ENCODE measurements at regions not wholly inside any gene's neighbourhood (a gene's known extent, or its start where the extent isn't known, plus 50 kb on each side); places are given as distances from the start of the nearest gene placed in this dataset.
"Not testable (repeated sequence)": the region's sequence is repeated elsewhere in the genome, so short reads cannot be mapped to it uniquely, and the experiment has no call there.

DNA sequence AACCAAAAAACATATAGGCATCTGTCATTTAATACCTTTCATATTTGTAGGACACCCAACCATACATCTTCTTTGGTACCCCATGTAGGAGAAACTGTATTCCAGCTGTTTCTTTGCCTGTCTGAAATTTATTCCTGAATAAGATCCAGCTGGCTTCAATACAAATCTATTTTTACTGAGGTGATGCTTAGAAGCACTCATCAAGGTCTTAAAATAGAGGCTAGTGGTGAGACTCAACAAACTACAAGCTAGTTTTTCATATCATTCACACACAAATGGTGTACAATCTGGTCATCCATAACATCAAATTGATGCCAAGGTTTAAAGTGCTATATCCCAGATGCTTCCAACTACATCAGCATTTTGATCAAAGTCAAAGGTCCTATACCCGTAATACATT lies 1071.3 kb upstream of the MIR17HG start:
- H3K9me1 ChIP-seq (ENCODE audit: insufficient read depth, low read length), result no peaks in the 10 kb centered on the region
- no peaks in the 10 kb centered on the region for H3K79me1 ChIP-seq (ENCODE audit: low read depth in 1 of 2, low read length in 2 of 2)
- dilution Hi-C loops (cut with HindIII; ENCODE audit: low sequenced_read_pairs, unreplicated experiment), result no loop called here
- H3K9ac ChIP-seq (ENCODE audit: low read depth, low read length), result no peak overlapping the region
- H2AK5ac ChIP-seq (ENCODE audit: low read depth, low read length), result no peak overlapping the region
- no peak overlapping the region for H2BK5ac ChIP-seq (ENCODE audit: low read depth, low read length, poor library complexity, severe bottlenecking)
- no peak overlapping the region for H2BK15ac ChIP-seq (ENCODE audit: low read depth, low read length)
- no peak overlapping the region for H3K56ac ChIP-seq (ENCODE audit: extremely low read depth, insufficient read depth, low read length)
- intact Hi-C loops (cut with micrococcal nuclease), result no loop called here
- no peak overlapping the region for H3K14ac ChIP-seq (replicated peaks; ENCODE audit: low read depth, low read length)
- no peak overlapping the region for H4K91ac ChIP-seq (ENCODE audit: insufficient read depth, low read depth, low read length)
- no peak overlapping the region for H2AK9ac ChIP-seq (replicated peaks; ENCODE audit: low read depth, low read length, poor library complexity)
- H2BK20ac ChIP-seq (ENCODE audit: low read depth, low read length), result no peak overlapping the region
- no peak overlapping the region for H3K23ac ChIP-seq (ENCODE audit: low read depth, low read length)
- H3K27me3 ChIP-seq (ENCODE audit: control insufficient read depth, insufficient read depth, low read length), result no peaks in the 10 kb centered on the region
- DNase-seq (no peak), ATAC-seq (ENCODE audit: low read depth) (no peak)
- H3K9me3 ChIP-seq (ENCODE audit: control insufficient read depth, insufficient read depth, low read length), result no peaks in the 10 kb centered on the region
- no TSS peak for BruUV-seq (replicated peaks)
- no peak overlapping the region for H4K8ac ChIP-seq (ENCODE audit: low read depth in 2 of 2, low read length in 2 of 2)
- H3K18ac ChIP-seq (ENCODE audit: low read depth, low read length), result no peak overlapping the region
- POLR2A ChIA-PET (ENCODE audit: unreplicated experiment), result no interaction called here
- WGBS, 2 experiments (ENCODE audit: extremely low coverage in 2 of 2, insufficient read length in 1 of 2), result no CpG with 5 or more reads among the region's 1 CpG
- no peak overlapping the region for H2BK120ac ChIP-seq (ENCODE audit: low read depth, low read length)
- in situ Hi-C loops (cut with MboI; ENCODE audit: low sequenced_read_pairs), result no loop called here
- TF ChIP-seq RFX5 (IDR thresholded peaks at IDR 0.05; ENCODE audit: low read depth, low read length) (no peak), FOS (IDR thresholded peaks at IDR 0.05; ENCODE audit: low read depth, low read length) (no peak)
- no peak overlapping the region for H3K4me3 ChIP-seq (ENCODE audit: insufficient read depth, low read depth, low read length)
- H3K36me3 ChIP-seq (ENCODE audit: control insufficient read depth, insufficient read depth, low read length), result no peaks in the 10 kb centered on the region
- H4K5ac ChIP-seq (ENCODE audit: low read depth, low read length), result no peak overlapping the region
- no peak overlapping the region for H3K4ac ChIP-seq (ENCODE audit: low read depth, low read length)
- CTCF ChIA-PET, result no interaction called here
- H3K4me1 ChIP-seq (ENCODE audit: control insufficient read depth, insufficient read depth, low read length), result no peaks in the 10 kb centered on the region
- H2AFZ ChIP-seq (replicated peaks; ENCODE audit: low read length, poor library complexity), result no peak overlapping the region
- H3K27ac ChIP-seq (ENCODE audit: insufficient read depth, low read length), result no peak overlapping the region
- H3K4me2 ChIP-seq (ENCODE audit: low read depth, low read length), result no peak overlapping the region
- no peaks in the 10 kb centered on the region for H4K20me1 ChIP-seq (ENCODE audit: insufficient read depth, low read length)

- H3K79me1 ChIP-seq (ENCODE audit: low read depth in 1 of 2, low read length in 2 of 2); H2BK5ac ChIP-seq (ENCODE audit: low read depth, low read length, poor library complexity, severe bottlenecking); H2BK120ac ChIP-seq (ENCODE audit: low read depth, low read length); H3K9ac ChIP-seq (ENCODE audit: low read depth, low read length); H2AK5ac ChIP-seq (ENCODE audit: low read depth, low read length); H3K4me3 ChIP-seq (ENCODE audit: insufficient read depth, low read depth, low read length); H3K9me1 ChIP-seq (ENCODE audit: insufficient read depth, low read length); dilution Hi-C loops (cut with HindIII; ENCODE audit: low sequenced_read_pairs, unreplicated experiment); H4K5ac ChIP-seq (ENCODE audit: low read depth, low read length); ATAC-seq (ENCODE audit: low read depth); H3K36me3 ChIP-seq (ENCODE audit: control insufficient read depth, insufficient read depth, low read length); H3K56ac ChIP-seq (ENCODE audit: extremely low read depth, insufficient read depth, low read length); DNase-seq; BruUV-seq (replicated peaks); H2AFZ ChIP-seq (replicated peaks; ENCODE audit: low read length, poor library complexity); H3K4ac ChIP-seq (ENCODE audit: low read depth, low read length); H2BK20ac ChIP-seq (ENCODE audit: low read depth, low read length); CTCF ChIA-PET; H2AK9ac ChIP-seq (replicated peaks; ENCODE audit: low read depth, low read length, poor library complexity); intact Hi-C loops (cut with micrococcal nuclease); H2BK15ac ChIP-seq (ENCODE audit: low read depth, low read length); H3K4me2 ChIP-seq (ENCODE audit: low read depth, low read length); H4K8ac ChIP-seq (ENCODE audit: low read depth in 2 of 2, low read length in 2 of 2); H3K9me3 ChIP-seq (ENCODE audit: control insufficient read depth, insufficient read depth, low read length); H4K91ac ChIP-seq (ENCODE audit: insufficient read depth, low read depth, low read length); H3K18ac ChIP-seq (ENCODE audit: low read depth, low read length); H3K23ac ChIP-seq (ENCODE audit: low read depth, low read length); H3K14ac ChIP-seq (replicated peaks; ENCODE audit: low read depth, low read length); H4K20me1 ChIP-seq (ENCODE audit: insufficient read depth, low read length); H3K27me3 ChIP-seq (ENCODE audit: control insufficient read depth, insufficient read depth, low read length); H3K27ac ChIP-seq (ENCODE audit: insufficient read depth, low read length); in situ Hi-C loops (cut with MboI; ENCODE audit: low sequenced_read_pairs); H3K4me1 ChIP-seq (ENCODE audit: control insufficient read depth, insufficient read depth, low read length): not testable (repeated sequence)
- POLR2A ChIA-PET (ENCODE audit: unreplicated experiment), result interaction anchor here (0.6 kb wide), 1 partner anchor 1746 kb away, joined by 3 read pairs; no protein-coding TSS in a partner anchor
- no CpG with 5 or more reads among the region's 3 CpGs for WGBS, 2 experiments (ENCODE audit: extremely low coverage in 2 of 2, insufficient read length in 1 of 2)
Measured at GRCh38 chr13:90278231-90278630, 1069.3 kb upstream of the MIR17HG start.

Measured in IMR-90 (cell line).